Neural cell (in vitro differentiated cells): ENCODE measurements at regions not wholly inside any gene's neighbourhood (a gene's known extent, or its start where the extent isn't known, plus 50 kb on each side); places are given as distances from the start of the nearest gene placed in this dataset.

Experiments used
- CTCF ChIP-seq: fragments of 450-650 bp; IDR thresholded peaks from 2 replicates; pipeline ENCODE4 v1.5.1; 2014; ENCODE audit warnings: antibody characterized with exemption, mild to moderate bottlenecking, moderate library complexity; ENCODE audit not compliant: poor library complexity, severe bottlenecking
- TAF1 ChIP-seq: IDR thresholded peaks from 2 replicates; pipeline ENCODE4 v1.6.1; 2012; ENCODE audit warnings: low read depth

GRCh38 chr1:95340061-95340460, 106.1 kb downstream of the RWDD3 start:
- TF ChIP-seq CTCF (no peak), TAF1 (no peak)
